Liver (tissue), 3 donors: ENCODE measurements at regions not wholly inside any gene's neighbourhood (a gene's known extent, or its start where the extent isn't known, plus 50 kb on each side); places are given as distances from the start of the nearest gene placed in this dataset.

Experiments
- CTCF ChIP-seq: fragments of 150-350 bp; IDR thresholded peaks from 2 replicates; pipeline ENCODE4 v1.5.1; 2017; ENCODE audit warnings: improper control_type of control experiment, low read depth, low read length; ENCODE audit not compliant: missing input control
- REST ChIP-seq: IDR thresholded peaks from 2 replicates; pipeline ENCODE4 v1.6.1; 2016; ENCODE audit warnings: antibody characterized with exemption, mild to moderate bottlenecking
- SP1 ChIP-seq: IDR thresholded peaks from 2 replicates; pipeline ENCODE4 v1.6.1; 2018; ENCODE audit warnings: antibody characterized with exemption, mild to moderate bottlenecking
- donor health status: healthy.
- donor health status: healthy.

- no peak for TF ChIP-seq SP1
- TF ChIP-seq CTCF, result no peak
- no peak for TF ChIP-seq REST
Observed at GRCh38 chr15:97903560-97903959, 56.9 kb upstream of the ARRDC4 start.
